Sigmoid colon (tissue), 6 donors: ENCODE measurements at regions not wholly inside any gene's neighbourhood (a gene's known extent, or its start where the extent isn't known, plus 50 kb on each side); places are given as distances from the start of the nearest gene placed in this dataset.

Source experiments
- DNase-seq: peaks from one replicate; pipeline ENCODE4 v3.0.0-alpha.2; 2019
- H3K27ac ChIP-seq, 4 donors: fragments of 200-600 bp; sonication (generic); one replicate each; pipeline ENCODE4 v1.5.1; 2016 to 2019; ENCODE audit warnings: mild to moderate bottlenecking in 1 of 4
- H3K27me3 ChIP-seq, 3 donors: fragments of 200-600 bp; sonication (generic); one replicate each; pipeline ENCODE4 v1.5.1; 2019; ENCODE audit warnings: mild to moderate bottlenecking in 1 of 3
- H3K36me3 ChIP-seq, 4 donors: fragments of 200-600 bp; sonication (generic); one replicate each; pipeline ENCODE4 v1.5.1; 2016 to 2019
- H3K4me1 ChIP-seq, 4 donors: fragments of 200-600 bp; sonication (generic); one replicate each; pipeline ENCODE4 v1.5.1; 2017 to 2019
- H3K4me3 ChIP-seq, 4 donors: fragments of 200-600 bp; sonication (generic); one replicate each; pipeline ENCODE4 v1.5.1; 2017 to 2019; ENCODE audit warnings: mild to moderate bottlenecking in 2 of 4, moderate library complexity in 1 of 4
- H3K9me3 ChIP-seq, 4 donors: fragments of 200-600 bp in 3 of 4; sonication (generic) in 3 of 4; one replicate each; pipeline versions ENCODE4 v1.5.1 to v1.6.1; 2013 to 2019
- CTCF ChIP-seq, 4 experiments: fragments of 450-650 bp in 3 of 4; fragments of 200-600 bp in 1 of 4; IDR thresholded peaks; one replicate each; pipeline ENCODE4 v1.5.1; 2016 to 2019; ENCODE audit warnings: antibody characterized with exemption in 4 of 4, mild to moderate bottlenecking in 3 of 4, moderate library complexity in 2 of 4
- EP300 ChIP-seq, 4 donors: sonication (generic); formaldehyde crosslinking; IDR thresholded peaks; one replicate each; pipeline ENCODE4 v1.6.1; 2017; ENCODE audit warnings: antibody characterized with exemption in 4 of 4
- POLR2A ChIP-seq, 2 donors: fragments of 450-650 bp; IDR thresholded peaks; one replicate each; pipeline ENCODE4 v1.6.1; 2016; ENCODE audit warnings: antibody characterized with exemption in 2 of 2, mild to moderate bottlenecking in 2 of 2, moderate library complexity in 2 of 2
- POLR2AphosphoS5 ChIP-seq, 4 donors: sonication (generic); formaldehyde crosslinking; IDR thresholded peaks; one replicate each; pipeline ENCODE4 v1.6.1; 2017; ENCODE audit warnings: antibody characterized with exemption in 4 of 4
- WGBS, 2 donors: extraction: QIAGEN DNeasy Blood & Tissue Kit; methylation state at CpG; one replicate each; pipeline ENCODE4 v1.1.7; 2013; 5-methylcytosine and 5-hydroxymethylcytosine counted together
- intact Hi-C: fragments of 100-400 bp; cut with DNase I; formaldehyde crosslinking; loops from one replicate; pipeline ENCODE4 v1.15.1; 2023
- donor health status: healthy with polysubstance abuse.
- donor health status: healthy.

- Histone ChIP-seq H3K4me3 (no peak overlapping the region), H3K36me3 (no peaks in the 10 kb centered on the region), H3K27me3 (no peaks in the 10 kb centered on the region), H3K4me1 (no peaks in the 10 kb centered on the region), H3K27ac (no peak overlapping the region), H3K9me3 (no peaks in the 10 kb centered on the region)
- TF ChIP-seq CTCF (IDR thresholded peaks at IDR 0.05) (no peak), POLR2AphosphoS5 (IDR thresholded peaks at IDR 0.05) (no peak), EP300 (IDR thresholded peaks at IDR 0.05) (no peak), POLR2A (IDR thresholded peaks at IDR 0.05) (no peak)
- intact Hi-C loops = no loop called here
- WGBS, 2 donors = 78 to 87% methylated on average over 6 of the region's 6 CpGs
- DNase-seq = no peak
Observed at GRCh38 chr13:24630121-24630520, 50.1 kb upstream of the ATP12A start.
